Right lobe of liver (tissue), 4 donors: ENCODE measurements at regions not wholly inside any gene's neighbourhood (a gene's known extent, or its start where the extent isn't known, plus 50 kb on each side); places are given as distances from the start of the nearest gene placed in this dataset.

Experiments used
- CTCF ChIP-seq, 4 donors: fragments of 200-600 bp in 3 of 4; fragments of 450-650 bp in 1 of 4; IDR thresholded peaks; one replicate each; pipeline versions ENCODE4 v1.5.1 to v1.8.0; 2016 to 2022; ENCODE audit warnings: antibody characterized with exemption in 4 of 4, mild to moderate bottlenecking in 2 of 4
- POLR2A ChIP-seq: fragments of 450-650 bp; IDR thresholded peaks from one replicate; pipeline ENCODE4 v1.6.1; 2017; ENCODE audit warnings: antibody characterized with exemption, mild to moderate bottlenecking
- donor health status: DM: no; HTN: no; CAD: no.
- donor health status: DM: no; HTN: no; CAD: no.
- donor health status: DM: no; HTN: yes; CAD: no.

GRCh38 chr5:101142102-101142501 is 239.0 kb upstream of the ST8SIA4 start:
- TF ChIP-seq CTCF (IDR thresholded peaks at IDR 0.05) = no peak
- no peak for TF ChIP-seq POLR2A
